HG03095 (cell line): ENCODE measurements at regions not wholly inside any gene's neighbourhood (a gene's known extent, or its start where the extent isn't known, plus 50 kb on each side); places are given as distances from the start of the nearest gene placed in this dataset.
A peak's percentile ranks its signal among the peaks of the same experiment; 100 is the strongest.
"Not testable (repeated sequence)": the region's sequence is repeated elsewhere in the genome, so short reads cannot be mapped to it uniquely, and the experiment has no call there.

Experiments used
- ATAC-seq: cut with Tn5 transposase; IDR thresholded peaks from one replicate; pipeline ENCODE4 v1.9.1; 2021; ENCODE audit warnings: moderate library complexity; ENCODE audit not compliant: unreplicated experiment

DNA sequence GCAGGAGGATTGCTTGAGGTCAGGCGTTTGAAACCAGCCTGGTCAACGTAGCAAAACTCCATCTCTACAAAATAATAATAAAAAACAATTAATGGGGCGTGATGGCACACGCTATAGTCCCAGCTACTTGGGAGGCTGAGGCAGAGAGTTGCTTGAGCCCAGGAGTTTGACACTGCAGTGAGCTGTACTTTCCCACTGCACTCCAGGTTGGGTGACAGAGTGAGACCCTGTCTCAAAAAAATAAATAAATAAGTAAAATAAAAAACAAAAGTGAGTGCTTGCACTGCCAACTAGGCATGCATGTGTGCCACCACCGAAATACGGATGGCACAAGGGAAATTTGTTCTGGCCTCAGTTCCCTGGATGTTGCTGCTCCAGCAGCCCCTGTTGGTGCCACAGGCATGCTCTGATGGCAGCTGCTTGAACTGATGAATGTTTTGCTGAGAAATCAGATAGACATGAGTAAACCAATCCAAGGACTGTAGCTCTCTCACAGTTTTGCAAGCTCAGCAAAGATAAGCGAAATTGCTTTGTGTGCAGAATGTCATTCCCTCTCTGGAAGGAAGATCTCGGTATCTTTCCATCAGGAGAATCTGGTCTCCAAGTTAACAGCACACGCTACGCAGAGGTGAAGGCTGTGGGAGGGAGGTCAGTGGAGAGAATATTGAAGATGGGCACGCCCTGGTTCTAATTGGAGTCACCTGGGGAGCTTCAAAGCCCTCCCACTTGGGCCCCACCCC, 188.0 kb upstream of the SLC24A3 start:
- ATAC-seq, result no peak

DNA sequence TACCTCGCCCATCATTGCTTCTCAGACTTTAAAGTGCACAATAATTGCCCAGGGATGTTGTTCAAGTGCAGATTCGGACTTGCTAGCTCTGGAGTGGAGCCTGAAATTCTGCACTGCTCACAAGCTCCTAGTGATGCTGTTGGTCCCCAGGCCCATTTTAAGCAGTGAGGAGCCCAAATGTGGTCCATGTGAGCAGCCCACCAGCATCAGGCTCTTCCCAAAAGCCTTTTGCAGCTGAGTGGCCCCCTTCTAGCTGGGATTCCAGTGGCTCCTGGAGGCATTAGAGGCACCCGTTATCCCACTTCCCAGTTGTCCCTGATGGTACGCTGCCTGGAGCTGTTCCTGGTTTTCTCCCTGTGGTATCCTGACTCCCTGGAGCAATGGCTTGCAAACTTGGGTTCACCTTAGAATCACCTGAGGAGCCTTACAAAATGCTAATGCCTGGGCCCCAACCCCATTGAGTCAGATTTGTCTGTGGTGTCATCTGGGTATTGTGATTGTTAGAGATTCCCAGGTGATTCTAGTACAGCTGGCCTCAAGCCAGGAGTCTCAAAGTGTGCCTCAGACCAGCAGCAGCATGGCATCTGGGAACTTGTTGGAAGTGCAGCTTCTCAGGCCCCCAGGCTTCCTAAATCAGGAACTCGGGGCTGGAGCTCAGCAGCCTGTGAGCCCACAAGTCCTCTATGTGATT, 186.9 kb upstream of the SLC24A3 start:
- no peak for ATAC-seq

DNA sequence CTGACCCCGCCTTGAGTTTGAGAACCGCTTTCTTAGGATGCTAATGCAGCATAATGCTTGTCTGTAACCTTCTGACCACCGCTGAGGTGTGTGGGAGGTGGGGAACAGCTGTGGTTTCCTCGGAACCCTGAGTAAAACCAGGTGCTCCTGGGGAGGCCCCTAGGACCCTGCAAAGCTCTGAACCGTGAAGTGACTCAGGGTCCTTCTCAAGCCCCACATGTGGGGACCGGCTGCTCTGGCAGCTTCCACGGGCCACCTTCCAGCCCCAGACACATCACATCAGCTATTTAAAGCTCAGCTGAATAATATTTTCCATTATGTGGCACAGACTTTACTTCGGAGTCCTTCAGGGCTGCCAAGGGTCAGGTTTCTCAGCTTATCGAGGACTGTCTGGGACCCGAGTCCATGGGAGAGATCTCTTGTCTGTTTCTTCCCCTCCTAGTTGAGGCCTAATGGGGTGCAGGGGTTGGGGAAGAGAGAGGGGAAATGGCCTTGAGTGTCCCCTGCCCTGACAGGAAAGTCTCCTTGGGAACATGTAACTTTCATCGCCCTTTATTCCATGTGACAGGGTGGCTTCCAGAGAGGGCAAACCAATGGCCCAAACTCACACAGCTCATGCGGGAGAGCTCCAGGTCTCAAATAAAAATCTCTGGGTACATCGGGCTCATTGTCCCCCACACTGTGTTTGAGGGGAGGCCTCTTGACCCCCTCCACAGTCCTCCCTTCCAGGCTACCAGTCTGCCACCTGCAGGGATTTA, 186.1 kb upstream of the SLC24A3 start:
- peak; percentile 68 for ATAC-seq

DNA sequence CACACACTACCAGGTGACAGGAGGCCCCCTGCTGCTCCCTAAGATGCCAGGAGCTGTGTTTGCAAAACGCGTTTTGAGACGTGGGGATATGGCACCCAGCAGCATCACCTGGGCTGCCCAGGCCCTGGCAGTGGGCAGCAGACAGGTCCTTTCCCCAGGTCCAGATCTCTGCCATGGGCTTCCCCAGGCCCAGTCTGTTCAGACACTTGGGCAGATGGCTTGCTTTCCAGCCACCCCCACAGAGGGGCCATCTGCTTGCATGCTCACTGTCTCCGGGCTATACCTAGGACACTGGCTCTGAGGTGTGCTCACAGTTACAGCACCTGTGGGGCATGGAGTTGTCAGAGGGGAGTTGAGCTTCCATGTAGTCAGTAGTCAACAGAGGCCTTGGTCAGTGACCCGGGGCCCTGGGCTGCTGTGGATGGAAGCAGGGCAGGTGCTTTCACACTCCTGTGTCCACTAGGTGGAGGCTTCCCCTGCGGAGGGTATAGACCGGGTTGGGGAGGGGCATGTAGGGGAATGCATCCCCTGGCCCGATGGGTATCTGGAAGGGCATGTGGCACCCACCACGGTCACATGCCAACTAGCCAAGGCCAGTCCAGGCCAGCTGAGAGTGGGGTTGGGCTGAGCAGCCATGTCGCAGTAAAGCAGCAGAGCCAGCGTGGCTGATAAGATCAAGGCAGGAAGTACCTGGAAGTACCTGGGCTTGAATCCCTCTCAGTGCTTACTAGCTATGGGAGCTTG, 185.4 kb upstream of the SLC24A3 start:
- ATAC-seq, result no peak

DNA sequence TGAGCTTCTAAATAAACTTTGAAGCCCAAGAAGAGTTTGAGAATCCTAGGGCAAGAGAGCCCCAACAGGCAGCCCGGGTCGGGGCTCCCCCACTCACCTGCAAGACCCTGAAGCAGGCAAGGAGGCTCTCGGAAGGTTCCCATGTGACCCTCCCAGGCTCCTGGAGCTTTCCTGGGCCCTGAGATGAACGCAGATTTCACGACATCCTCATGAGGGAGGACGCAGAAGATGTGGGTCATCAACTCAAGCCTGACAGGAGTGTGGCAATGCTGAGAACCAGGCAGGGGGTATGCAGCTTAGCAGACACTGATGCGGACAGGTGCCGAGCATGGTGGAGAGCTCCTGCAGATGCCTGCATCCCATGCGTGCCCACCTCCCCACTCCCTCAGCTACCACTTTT, 184.5 kb upstream of the SLC24A3 start:
- ATAC-seq, result no peak

DNA sequence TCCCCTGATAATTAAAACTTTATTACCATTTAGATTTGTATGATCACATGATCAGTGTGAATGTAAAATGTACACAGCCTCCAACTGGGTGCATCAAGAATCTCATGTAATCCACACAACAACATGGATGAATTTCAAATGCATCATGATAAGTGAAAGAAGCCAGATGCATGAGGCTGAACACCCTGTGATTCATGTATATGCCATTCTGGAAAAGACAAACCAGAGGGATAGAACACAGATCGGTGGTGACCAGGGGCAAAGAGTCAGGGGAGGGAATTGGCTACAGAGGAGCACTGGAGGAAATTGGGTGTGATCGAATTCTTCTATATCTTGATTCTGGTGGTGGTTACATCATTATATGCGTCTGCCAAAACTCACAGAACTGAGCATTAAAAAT, 170.7 kb upstream of the SLC24A3 start:
- ATAC-seq, result no peak

DNA sequence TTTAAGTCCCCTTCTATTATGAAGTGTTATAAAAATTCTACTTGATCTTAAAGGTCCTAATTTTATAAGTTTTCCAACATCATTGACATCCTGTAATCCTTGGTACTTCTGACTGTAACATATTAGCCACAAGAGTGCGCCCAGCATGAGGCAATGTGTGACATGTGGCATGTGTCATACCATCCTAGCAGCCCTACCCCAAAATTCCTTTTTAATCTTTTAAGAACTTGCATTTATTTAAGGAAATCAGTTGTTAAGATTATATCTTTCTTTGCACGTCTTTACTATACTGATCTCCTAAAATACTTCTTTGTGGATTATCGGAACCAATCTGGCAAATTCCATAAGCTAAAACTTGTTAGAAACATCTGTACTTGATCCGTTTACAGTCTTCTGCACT, 167.1 kb upstream of the SLC24A3 start:
- ATAC-seq, result no peak

DNA sequence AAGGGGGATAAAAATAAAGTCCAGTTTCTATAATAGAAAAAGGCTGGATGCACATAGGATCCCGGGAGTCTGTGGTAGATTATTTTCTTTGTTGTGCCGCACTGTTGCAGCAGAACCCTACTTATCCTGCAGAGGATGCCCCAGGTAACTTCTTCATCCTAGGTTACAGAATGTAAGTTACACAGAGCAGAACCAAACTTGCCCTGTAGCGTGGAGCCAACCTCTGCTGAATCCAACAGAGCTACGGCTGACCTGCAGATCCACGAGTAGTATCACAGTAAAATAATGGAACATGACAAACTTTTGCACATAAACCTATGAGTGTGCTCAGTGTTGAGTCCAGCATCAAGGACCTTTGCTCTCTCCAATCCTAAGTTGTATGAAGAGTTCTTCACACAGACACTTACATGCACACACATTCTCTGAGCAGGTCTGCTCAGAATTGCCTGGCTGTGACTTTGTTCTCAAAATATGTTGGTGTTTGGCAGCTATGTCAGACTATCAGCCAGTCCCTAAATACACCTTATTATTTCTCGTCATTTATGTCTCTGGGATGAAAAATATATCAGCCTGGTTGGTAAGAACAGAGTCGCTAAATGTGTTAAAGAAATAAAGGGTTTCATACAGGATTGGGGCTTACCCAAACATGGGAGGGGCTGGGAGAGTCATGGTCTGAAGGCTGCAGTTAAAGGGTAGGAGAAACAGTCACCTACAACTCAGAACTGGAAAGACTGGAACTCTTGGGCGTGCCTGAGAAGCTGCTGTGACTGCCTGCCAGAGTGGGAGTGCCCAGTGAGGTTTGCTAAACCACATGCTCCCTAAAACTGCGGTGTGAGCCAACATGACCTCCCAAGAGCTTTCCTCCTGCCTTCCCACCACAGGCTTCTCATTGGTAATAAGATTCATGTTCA, 165.1 kb upstream of the SLC24A3 start:
- ATAC-seq, result no peak

DNA sequence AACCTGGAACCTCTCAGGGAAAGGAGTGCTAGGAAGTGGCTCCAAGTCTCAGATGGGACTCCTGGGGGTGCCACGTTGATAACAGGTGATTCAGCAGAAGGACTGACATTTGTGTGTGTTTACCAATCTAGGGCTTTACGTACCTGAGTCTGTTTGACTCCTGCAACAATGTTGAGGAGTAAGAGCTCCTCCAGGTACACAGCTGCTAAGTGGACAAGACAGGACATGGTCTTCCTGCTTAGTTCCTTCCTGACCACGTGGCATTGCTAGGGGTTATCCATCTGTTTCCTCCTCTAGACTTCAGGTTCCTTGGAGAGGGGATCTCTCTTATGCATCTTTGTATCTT, 164.5 kb upstream of the SLC24A3 start:
- no peak for ATAC-seq

DNA sequence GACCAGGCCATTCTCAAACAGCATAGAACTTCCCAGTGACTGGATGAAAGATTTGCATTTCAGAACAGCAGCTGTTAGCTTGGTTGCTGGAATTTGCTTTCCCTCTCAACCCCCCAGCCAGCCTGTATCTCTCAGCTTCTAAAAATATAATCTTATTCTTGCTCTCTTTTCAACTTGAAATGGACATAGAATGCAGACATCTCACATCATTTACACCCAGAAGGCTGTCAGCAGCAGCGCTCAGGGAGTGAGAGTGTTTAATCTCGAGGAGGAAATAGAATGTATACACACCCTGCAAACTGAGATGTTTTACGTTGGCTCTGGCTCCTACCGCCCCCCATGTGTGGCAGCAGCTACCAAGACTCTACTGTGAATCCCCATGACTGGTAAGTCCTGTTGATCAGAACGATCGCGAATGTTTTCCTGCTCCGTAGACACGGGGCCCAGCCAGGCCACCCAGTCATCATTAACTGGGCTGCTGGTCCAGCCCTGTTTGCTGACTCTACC, 163.4 kb upstream of the SLC24A3 start:
- no peak for ATAC-seq

DNA sequence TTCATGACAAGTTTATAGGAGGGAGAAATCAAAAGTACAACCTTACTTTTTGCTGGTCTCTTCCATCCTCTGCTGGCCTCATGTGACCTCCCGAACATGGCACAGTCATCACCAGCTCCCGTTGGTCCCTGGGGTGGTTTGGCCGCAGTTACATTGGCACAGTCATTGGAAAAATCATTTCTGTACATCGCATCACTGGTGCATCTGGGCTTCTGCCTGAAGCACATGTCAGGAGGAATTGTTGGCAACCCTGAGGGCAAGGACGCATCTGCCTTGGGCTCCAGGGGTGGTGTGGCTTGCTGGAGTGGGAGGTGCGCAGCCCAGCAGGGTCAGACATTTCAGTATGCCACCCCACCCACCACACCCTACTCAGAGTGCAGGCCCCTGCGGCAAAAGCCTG, 162.9 kb upstream of the SLC24A3 start:
- no peak for ATAC-seq

DNA sequence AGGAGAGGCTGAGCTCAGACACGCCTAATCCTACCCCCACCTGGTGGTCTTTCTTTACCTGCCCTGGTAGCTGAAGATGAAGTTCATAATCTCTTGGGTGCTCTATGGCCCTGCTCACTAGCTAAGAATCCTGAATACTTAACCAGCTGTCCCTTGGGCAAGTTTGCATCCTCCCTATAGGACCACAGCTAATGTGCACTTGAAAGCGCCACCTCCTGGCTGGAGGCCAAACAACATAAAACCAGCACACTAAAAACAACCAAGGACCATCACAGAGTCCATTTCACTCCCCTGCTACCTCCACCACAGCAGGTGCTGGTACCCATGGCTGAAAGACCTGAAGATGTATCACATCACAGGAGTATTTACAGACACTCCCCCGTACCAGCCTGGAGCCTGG, 155.5 kb upstream of the SLC24A3 start:
- no peak for ATAC-seq

DNA sequence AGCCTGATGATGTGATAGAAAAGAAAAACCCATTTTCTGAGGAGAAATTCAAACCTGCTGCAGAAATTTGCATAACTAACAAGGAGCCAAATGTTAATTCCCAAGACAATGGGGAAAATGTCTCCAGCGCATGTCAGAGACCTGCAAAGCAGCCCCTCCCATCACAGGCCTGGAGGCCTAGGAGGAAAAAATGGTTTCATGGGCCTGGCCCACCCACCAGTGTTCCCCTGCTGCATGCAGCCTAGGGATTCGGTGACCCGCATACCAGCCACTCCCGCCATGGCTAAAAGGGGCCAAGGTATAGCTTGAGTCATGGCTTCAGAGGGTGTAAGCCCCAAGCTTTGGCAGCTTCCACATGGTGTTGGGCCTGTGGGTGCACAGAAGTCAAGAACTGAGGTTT, 147.7 kb upstream of the SLC24A3 start:
- ATAC-seq, result not testable (repeated sequence)

DNA sequence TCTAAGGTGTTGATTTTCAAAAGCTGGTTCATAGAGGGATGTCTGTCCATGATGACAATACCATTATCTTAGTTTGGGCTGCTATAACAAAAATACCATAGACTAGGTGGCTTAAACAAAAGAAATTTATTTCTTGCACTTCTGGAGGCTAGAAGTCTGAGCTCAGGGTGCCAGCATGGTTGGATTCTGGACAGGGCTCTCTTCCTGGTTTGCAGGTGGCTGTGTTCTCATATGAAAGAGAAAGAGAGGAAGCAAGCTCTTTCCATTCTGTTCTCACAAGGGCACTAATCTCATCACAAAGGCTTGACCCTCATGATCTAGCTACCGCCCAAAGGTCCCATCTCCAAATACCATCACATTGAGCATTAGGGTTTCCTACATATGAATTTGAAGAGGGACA, 144.5 kb upstream of the SLC24A3 start:
- no peak for ATAC-seq

DNA sequence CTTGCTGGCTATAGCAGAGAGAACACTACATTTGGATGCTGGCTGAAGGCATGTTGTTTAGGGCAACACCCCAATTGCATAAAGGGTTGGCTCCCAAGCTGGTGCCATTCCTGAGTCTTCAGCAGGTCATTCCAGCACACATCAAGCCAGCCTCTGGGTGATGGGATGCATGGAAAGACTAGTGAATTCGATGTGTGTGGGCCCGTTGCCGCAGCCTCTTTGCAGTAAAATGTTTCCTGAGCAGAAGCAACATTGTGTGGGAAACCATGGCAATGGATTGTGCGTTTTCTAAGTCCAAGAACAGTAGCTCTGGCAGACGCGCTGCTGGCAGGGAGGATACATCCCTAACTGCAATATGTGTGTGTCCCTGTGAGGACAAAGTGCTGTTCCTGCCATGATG, 142.4 kb upstream of the SLC24A3 start:
- no peak for ATAC-seq

DNA sequence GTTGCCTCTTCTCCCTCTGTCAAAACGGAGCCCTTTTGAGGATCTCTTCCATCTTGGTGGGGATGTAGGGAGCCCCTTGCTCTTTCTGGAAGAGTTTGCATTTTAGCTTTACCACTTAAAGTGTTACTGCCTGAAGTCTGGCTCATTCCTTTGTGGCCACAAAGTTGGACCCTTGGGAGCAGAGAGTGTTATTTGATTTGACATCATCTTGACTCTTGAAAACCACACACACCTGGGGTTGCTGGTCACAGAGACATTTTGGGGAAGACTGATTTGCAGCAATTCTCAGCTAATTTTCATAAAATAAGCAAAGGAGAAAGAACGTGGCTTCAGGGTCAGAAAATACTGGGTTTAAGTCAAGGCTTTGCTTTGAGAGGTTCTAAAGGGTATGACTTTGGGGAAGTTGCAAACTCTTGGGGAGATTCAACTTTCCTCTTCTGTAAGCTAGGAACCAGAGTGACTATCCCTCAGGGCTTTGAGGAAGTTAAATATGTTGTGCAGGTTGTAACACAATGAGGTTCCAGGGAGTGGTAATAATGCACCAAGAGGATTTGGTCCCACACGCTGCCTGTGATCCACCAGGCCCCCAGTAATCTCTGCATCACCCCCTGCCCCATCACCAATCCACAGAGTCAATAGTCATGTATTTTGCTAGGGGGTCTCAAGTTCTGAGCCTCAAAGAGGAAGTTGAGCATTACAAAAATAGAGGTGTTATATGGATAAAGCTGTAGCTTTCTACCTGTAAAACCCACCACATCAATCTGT, 141.6 kb upstream of the SLC24A3 start:
- peak; percentile 37 for ATAC-seq

DNA sequence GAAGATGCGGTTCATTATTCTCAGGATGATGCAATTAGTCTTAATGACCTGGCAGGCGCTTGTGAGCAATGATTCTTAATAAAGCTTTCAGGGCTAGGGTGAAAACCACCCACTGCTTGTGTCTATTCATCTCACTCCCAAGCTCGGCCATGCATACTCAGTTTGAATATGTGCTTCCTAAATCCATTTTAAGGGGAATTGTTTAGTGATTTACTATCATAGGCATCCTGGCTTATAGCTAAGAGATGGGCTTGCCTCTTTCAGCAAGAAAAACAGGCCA, 141.1 kb upstream of the SLC24A3 start:
- peak; percentile 35 for ATAC-seq

DNA sequence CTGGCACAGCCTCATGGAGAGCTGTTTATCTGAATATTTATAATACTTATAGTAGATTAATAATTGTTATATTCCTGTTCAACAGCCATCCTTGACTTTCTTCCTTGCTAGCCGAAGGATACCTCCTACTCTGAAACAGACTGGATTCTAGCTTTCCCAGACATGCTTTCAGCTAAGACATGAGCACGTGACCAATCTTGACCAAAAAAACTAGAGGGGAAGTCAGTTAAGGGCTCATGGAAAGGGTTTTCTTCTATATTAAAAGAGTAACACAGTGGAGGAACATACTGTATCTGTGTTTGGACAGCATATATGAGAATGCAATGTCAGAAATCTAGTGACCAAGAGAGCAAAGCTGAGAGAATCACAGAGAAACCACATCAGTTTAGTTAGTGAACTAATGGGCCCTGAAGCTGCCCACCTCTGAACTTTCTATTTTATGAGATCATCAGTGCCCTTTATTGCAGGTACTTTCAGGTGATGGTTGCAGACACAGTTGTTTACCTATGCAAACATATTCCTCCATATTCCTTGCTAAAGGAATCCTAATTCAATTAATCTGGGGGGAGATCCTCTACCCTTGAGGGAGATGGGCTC, 140.4 kb upstream of the SLC24A3 start:
- no peak for ATAC-seq

DNA sequence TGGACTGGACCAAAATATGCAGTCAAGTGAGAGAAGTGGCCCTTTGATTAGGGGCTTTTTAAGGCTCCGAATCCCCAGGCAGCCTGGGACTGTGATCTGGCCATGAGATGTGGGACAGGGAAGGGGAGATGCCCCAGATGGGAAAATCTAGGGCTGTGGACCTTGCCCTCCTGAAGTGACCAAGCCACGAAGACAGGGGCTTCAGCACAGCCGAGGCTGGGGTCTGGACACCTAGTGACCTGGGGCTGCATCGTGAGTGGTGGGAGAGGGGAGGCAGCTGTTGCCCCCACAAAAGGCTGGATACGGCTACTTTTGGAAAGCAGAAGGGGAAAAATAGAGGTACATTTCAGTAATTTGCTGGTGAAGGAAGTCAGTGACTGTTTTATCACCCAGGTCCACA, 139.5 kb upstream of the SLC24A3 start:
- no peak for ATAC-seq
